CD4-positive, CD25-positive, alpha-beta regulatory T cell (primary cell): ENCODE measurements at regions not wholly inside any gene's neighbourhood (a gene's known extent, or its start where the extent isn't known, plus 50 kb on each side); places are given as distances from the start of the nearest gene placed in this dataset.

ENCODE experiments used
- ATAC-seq, 2 donors: fragments of 150-1000 bp; cut with Tn5 transposase; one replicate each; pipeline ENCODE4 v1.10.0; 2021; ENCODE audit warnings: low read depth in 2 of 2, moderate number of reproducible peaks in 2 of 2, moderate library complexity in 1 of 2
- DNase-seq, 3 donors: peaks; one replicate each; pipeline versions ENCODE4 v3.0.0 to v3.0.0-alpha.2; 2012 to 2022; ENCODE audit warnings: mixed read lengths in 1 of 3
- H3K27ac ChIP-seq: one replicate; pipeline ENCODE4 v1.7.0; 2013; ENCODE audit warnings: mild to moderate bottlenecking, low read length; ENCODE audit not compliant: insufficient read depth, poor library complexity, severe bottlenecking
- H3K27me3 ChIP-seq: one replicate; pipeline ENCODE4 v1.7.0; 2013; ENCODE audit warnings: low read length; ENCODE audit not compliant: control insufficient read depth, insufficient read depth
- H3K36me3 ChIP-seq: one replicate; pipeline ENCODE4 v1.7.0; 2013; ENCODE audit warnings: mild to moderate bottlenecking, low read length, moderate library complexity; ENCODE audit not compliant: control insufficient read depth, insufficient read depth
- H3K4me1 ChIP-seq: 2 replicates; pipeline ENCODE4 v1.7.0; 2013; ENCODE audit warnings: mild to moderate bottlenecking, low read length; ENCODE audit not compliant: insufficient read depth, control insufficient read depth, poor library complexity, severe bottlenecking
- H3K4me3 ChIP-seq: one replicate; pipeline ENCODE4 v1.7.0; 2013; ENCODE audit warnings: low read depth, mild to moderate bottlenecking, low read length, moderate library complexity
- H3K9me3 ChIP-seq, 2 experiments: 1 replicate in 1 of 2; 2 replicates in 1 of 2; pipeline ENCODE4 v1.7.0; 2013; ENCODE audit warnings: low read length in 2 of 2, mild to moderate bottlenecking in 1 of 2, moderate library complexity in 1 of 2; ENCODE audit not compliant: control insufficient read depth in 2 of 2
- H3K27ac Mint-ChIP-seq, 3 donors: one replicate each; pipeline ENCODE4 v1.8.0; 2020 to 2022; ENCODE audit warnings: mild to moderate bottlenecking in 3 of 3, mixed read lengths in 3 of 3, moderate library complexity in 2 of 3
- H3K27me3 Mint-ChIP-seq: one replicate; pipeline ENCODE4 v1.8.0; 2022; ENCODE audit warnings: mild to moderate bottlenecking, mixed read lengths
- H3K36me3 Mint-ChIP-seq: one replicate; pipeline ENCODE4 v1.8.0; 2020; ENCODE audit warnings: mixed read lengths
- H3K4me1 Mint-ChIP-seq, 4 donors: one replicate each; pipeline ENCODE4 v1.8.0; 2020 to 2022; ENCODE audit warnings: mixed read lengths in 4 of 4, mild to moderate bottlenecking in 1 of 4
- H3K4me3 Mint-ChIP-seq, 4 donors: one replicate each; pipeline ENCODE4 v1.8.0; 2020 to 2022; ENCODE audit warnings: mild to moderate bottlenecking in 4 of 4, mixed read lengths in 4 of 4, moderate library complexity in 3 of 4
- H3K9me3 Mint-ChIP-seq, 7 donors: one replicate each; pipeline ENCODE4 v1.8.0; 2020 to 2022; ENCODE audit warnings: mixed read lengths in 7 of 7, mild to moderate bottlenecking in 3 of 7, moderate library complexity in 2 of 7

- Histone ChIP-seq H3K4me3 (no peak overlapping the region), H3K27ac (no peak overlapping the region), H3K36me3 (no peaks in the 10 kb centered on the region), H3K9me3 (no peaks in the 10 kb centered on the region), H3K4me1 (no peaks in the 10 kb centered on the region), H3K27me3 (no peaks in the 10 kb centered on the region)
- no peak for ATAC-seq
- Mint-ChIP-seq H3K27me3 (no peaks in the 10 kb centered on the region), H3K36me3 (no peaks in the 10 kb centered on the region), H3K4me3 (no peak overlapping the region), H3K9me3 (peaks cover 7 to 24% (median 12%) of the 10 kb centered on the region in 7 donors), H3K27ac (no peak overlapping the region), H3K4me1 (no peaks in the 10 kb centered on the region)
- DNase-seq, result no peak
Measured at GRCh38 chr14:79920180-79920692, 291.1 kb downstream of the DIO2 start.
